Heart left ventricle (tissue), 13 donors: ENCODE measurements at regions not wholly inside any gene's neighbourhood (a gene's known extent, or its start where the extent isn't known, plus 50 kb on each side); places are given as distances from the start of the nearest gene placed in this dataset.

Experiments used
- CTCF ChIP-seq, 12 donors: fragments of 200-600 bp; sonication (generic) in 4 of 12; IDR thresholded peaks; one replicate each; pipeline versions ENCODE4 v1.5.0 to v1.8.0; 2018 to 2022; ENCODE audit warnings: antibody characterized with exemption in 12 of 12, mild to moderate bottlenecking in 5 of 12
- POLR2A ChIP-seq, 2 donors: fragments of 450-650 bp; IDR thresholded peaks; one replicate each; pipeline ENCODE4 v1.6.1; 2017; ENCODE audit warnings: antibody characterized with exemption in 2 of 2, mild to moderate bottlenecking in 2 of 2, moderate library complexity in 2 of 2
- donor health status: ischemic (EF 13 %, LVEDD 7.1; RV severe dilation, severe dysfunction).
- donor health status: DM: no; HTN: yes; CAD: no.
- donor health status: DM: no; HTN: no; CAD: no.
- donor health status: ischemic (EF 25% LVEDD 6.9; RV normal size, moderate dysfunction).
- donor health status: ischemic (EF 25% LVEDD 5.7; RV mildly dilated, moderate dysfunction).
- donor health status: ischemic (EF 35%, LVEDD 5.7; RV mildly dilated, moderate dysfunction).
- donor health status: nonischemic (EF 11% LVEDD 7.7; RV severe dilation, severe dysfunction).
- donor health status: DM: yes; HTN: yes; CAD: no.
- donor health status: PGD.
- donor health status: ischemic (EF 29% LVEDD 5.4; RV normal size, mild dysfunction).
- donor health status: nonischemic (EF 23%, LVEDD 6.1; RV moderate dilation, normal function).

GRCh38 chr2:122660786-122661634 lies 905.6 kb downstream of the TSN start:
- TF ChIP-seq CTCF (IDR thresholded peaks at IDR 0.05) (no peak), POLR2A (IDR thresholded peaks at IDR 0.05) (no peak)
